ENCODE measurements at regions not wholly inside any gene's neighbourhood (a gene's known extent, or its start where the extent isn't known, plus 50 kb on each side); places are given as distances from the start of the nearest gene placed in this dataset.
"Not testable (repeated sequence)": the region's sequence is repeated elsewhere in the genome, so short reads cannot be mapped to it uniquely, and the experiment has no call there.

- no peak overlapping the region for H3K27ac ChIP-seq (ENCODE audit: low read length)
- H3K9ac ChIP-seq (ENCODE audit: low read length), result no peak overlapping the region
- no peaks in the 10 kb centered on the region for H3F3A ChIP-seq (ENCODE audit: insufficient read depth, low read length)
- no peaks in the 10 kb centered on the region for H3K9me2 ChIP-seq (replicated peaks; ENCODE audit: insufficient read depth, low read length)
- TF ChIP-seq EZH2 (optimal IDR thresholded peaks at IDR 0.05; ENCODE audit: low read depth, low read length) (no peak), EZH2phosphoT487 (IDR thresholded peaks at IDR 0.05; ENCODE audit: low read length) (no peak)
- TF ChIP-seq, protein P1, sequence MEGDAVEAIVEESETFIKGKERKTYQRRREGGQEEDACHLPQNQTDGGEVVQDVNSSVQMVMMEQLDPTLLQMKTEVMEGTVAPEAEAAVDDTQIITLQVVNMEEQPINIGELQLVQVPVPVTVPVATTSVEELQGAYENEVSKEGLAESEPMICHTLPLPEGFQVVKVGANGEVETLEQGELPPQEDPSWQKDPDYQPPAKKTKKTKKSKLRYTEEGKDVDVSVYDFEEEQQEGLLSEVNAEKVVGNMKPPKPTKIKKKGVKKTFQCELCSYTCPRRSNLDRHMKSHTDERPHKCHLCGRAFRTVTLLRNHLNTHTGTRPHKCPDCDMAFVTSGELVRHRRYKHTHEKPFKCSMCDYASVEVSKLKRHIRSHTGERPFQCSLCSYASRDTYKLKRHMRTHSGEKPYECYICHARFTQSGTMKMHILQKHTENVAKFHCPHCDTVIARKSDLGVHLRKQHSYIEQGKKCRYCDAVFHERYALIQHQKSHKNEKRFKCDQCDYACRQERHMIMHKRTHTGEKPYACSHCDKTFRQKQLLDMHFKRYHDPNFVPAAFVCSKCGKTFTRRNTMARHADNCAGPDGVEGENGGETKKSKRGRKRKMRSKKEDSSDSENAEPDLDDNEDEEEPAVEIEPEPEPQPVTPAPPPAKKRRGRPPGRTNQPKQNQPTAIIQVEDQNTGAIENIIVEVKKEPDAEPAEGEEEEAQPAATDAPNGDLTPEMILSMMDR (IDR thresholded peaks at IDR 0.05; ENCODE audit: low read length), result no peak
- no peaks in the 10 kb centered on the region for H3K79me2 ChIP-seq (ENCODE audit: low read length)
- H3K4me3 ChIP-seq (ENCODE audit: low read length), result no peak overlapping the region
- no peaks in the 10 kb centered on the region for H3K9me3 ChIP-seq (replicated peaks; ENCODE audit: insufficient read depth, low read length)
- no peak overlapping the region for H3K4me2 ChIP-seq (ENCODE audit: low read depth, low read length)
- no peaks in the 10 kb centered on the region for H3K36me3 ChIP-seq (replicated peaks; ENCODE audit: insufficient read depth, low read length)
- H3K4me1 ChIP-seq (ENCODE audit: low read length), result no peaks in the 10 kb centered on the region
- no peak overlapping the region for H2AFZ ChIP-seq (ENCODE audit: low read length)
- no peaks in the 10 kb centered on the region for H3K27me3 ChIP-seq (replicated peaks; ENCODE audit: insufficient read depth, low read length)
- H4K20me1 ChIP-seq (ENCODE audit: insufficient read depth, low read length), result no peaks in the 10 kb centered on the region
- no peak for DNase-seq
These were observed 1077.6 kb downstream of the GALC start for GRCh38 chr14:86915406-86915805.

DNA sequence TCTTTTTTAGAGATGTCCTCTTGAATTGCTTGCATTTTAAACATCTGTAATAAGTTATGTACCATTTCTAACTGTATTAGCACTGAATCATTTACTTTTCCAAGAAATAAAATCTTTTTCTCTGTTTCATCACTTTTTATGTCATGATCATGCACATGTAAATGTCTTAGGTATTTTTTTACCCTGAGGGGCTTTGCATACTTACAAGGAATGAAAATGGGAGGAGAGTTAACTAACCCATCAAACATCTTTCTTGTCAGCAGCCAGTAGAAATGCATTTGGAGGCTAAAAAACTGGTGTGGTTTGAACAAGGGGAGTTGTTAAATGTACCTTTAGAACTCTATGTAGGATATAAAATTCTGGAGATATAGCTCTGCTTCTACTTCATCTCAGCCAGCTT is 1080.3 kb downstream of the GALC start:
- Histone ChIP-seq H3F3A (ENCODE audit: insufficient read depth, low read length) (no peaks in the 10 kb centered on the region), H3K36me3 (replicated peaks; ENCODE audit: insufficient read depth, low read length) (no peaks in the 10 kb centered on the region), H3K79me2 (ENCODE audit: low read length) (no peaks in the 10 kb centered on the region), H3K4me3 (ENCODE audit: low read length) (no peak overlapping the region), H3K9me3 (replicated peaks; ENCODE audit: insufficient read depth, low read length) (no peaks in the 10 kb centered on the region), H3K4me1 (ENCODE audit: low read length) (no peaks in the 10 kb centered on the region), H3K27me3 (replicated peaks; ENCODE audit: insufficient read depth, low read length) (no peaks in the 10 kb centered on the region), H3K27ac (ENCODE audit: low read length) (no peak overlapping the region), H3K9me2 (replicated peaks; ENCODE audit: insufficient read depth, low read length) (no peaks in the 10 kb centered on the region), H3K4me2 (ENCODE audit: low read depth, low read length) (no peak overlapping the region), H2AFZ (ENCODE audit: low read length) (no peak overlapping the region), H4K20me1 (ENCODE audit: insufficient read depth, low read length) (no peaks in the 10 kb centered on the region), H3K9ac (ENCODE audit: low read length) (no peak overlapping the region)
- TF ChIP-seq EZH2 (optimal IDR thresholded peaks at IDR 0.05; ENCODE audit: low read depth, low read length) (no peak), EZH2phosphoT487 (IDR thresholded peaks at IDR 0.05; ENCODE audit: low read length) (no peak)
- TF ChIP-seq, protein P1 (IDR thresholded peaks at IDR 0.05; ENCODE audit: low read length), result no peak
- no peak for DNase-seq

GRCh38 chr14:86911486-86911885 is 1081.5 kb downstream of the GALC start:
- Histone ChIP-seq H3K9me3 (replicated peaks; ENCODE audit: insufficient read depth, low read length) (no peaks in the 10 kb centered on the region), H3K9me2 (replicated peaks; ENCODE audit: insufficient read depth, low read length) (no peaks in the 10 kb centered on the region), H3K27me3 (replicated peaks; ENCODE audit: insufficient read depth, low read length) (no peaks in the 10 kb centered on the region), H3K36me3 (replicated peaks; ENCODE audit: insufficient read depth, low read length) (no peaks in the 10 kb centered on the region), H3K4me1 (ENCODE audit: low read length) (no peaks in the 10 kb centered on the region), H3K4me3 (ENCODE audit: low read length) (no peak overlapping the region), H3F3A (ENCODE audit: insufficient read depth, low read length) (no peaks in the 10 kb centered on the region), H2AFZ (ENCODE audit: low read length) (no peak overlapping the region), H3K79me2 (ENCODE audit: low read length) (no peaks in the 10 kb centered on the region), H3K4me2 (ENCODE audit: low read depth, low read length) (no peak overlapping the region), H3K9ac (ENCODE audit: low read length) (no peak overlapping the region), H3K27ac (ENCODE audit: low read length) (no peak overlapping the region), H4K20me1 (ENCODE audit: insufficient read depth, low read length) (no peaks in the 10 kb centered on the region)
- TF ChIP-seq EZH2phosphoT487 (IDR thresholded peaks at IDR 0.05; ENCODE audit: low read length) (no peak), EZH2 (optimal IDR thresholded peaks at IDR 0.05; ENCODE audit: low read depth, low read length) (no peak)
- TF ChIP-seq, protein P1 (IDR thresholded peaks at IDR 0.05; ENCODE audit: low read length), result no peak
- DNase-seq, result no peak

GRCh38 chr14:86905386-86905926 is 1087.5 kb downstream of the GALC start:
- H2AFZ ChIP-seq (ENCODE audit: low read length); H3K4me2 ChIP-seq (ENCODE audit: low read depth, low read length); DNase-seq; H3K9me3 ChIP-seq (replicated peaks; ENCODE audit: insufficient read depth, low read length); H3K27ac ChIP-seq (ENCODE audit: low read length); H3K9ac ChIP-seq (ENCODE audit: low read length); H3K4me3 ChIP-seq (ENCODE audit: low read length); H3K4me1 ChIP-seq (ENCODE audit: low read length); H3K27me3 ChIP-seq (replicated peaks; ENCODE audit: insufficient read depth, low read length); H3K36me3 ChIP-seq (replicated peaks; ENCODE audit: insufficient read depth, low read length); H3K9me2 ChIP-seq (replicated peaks; ENCODE audit: insufficient read depth, low read length); H3K79me2 ChIP-seq (ENCODE audit: low read length); H4K20me1 ChIP-seq (ENCODE audit: insufficient read depth, low read length); H3F3A ChIP-seq (ENCODE audit: insufficient read depth, low read length): not testable (repeated sequence)
